Spleen (tissue), 11 donors: ENCODE measurements at regions not wholly inside any gene's neighbourhood (a gene's known extent, or its start where the extent isn't known, plus 50 kb on each side); places are given as distances from the start of the nearest gene placed in this dataset.
"Not testable (repeated sequence)": the region's sequence is repeated elsewhere in the genome, so short reads cannot be mapped to it uniquely, and the experiment has no call there.

ENCODE experiments used
- DNase-seq: peaks from one replicate; pipeline ENCODE4 v3.0.0-alpha.2; 2020
- H3K27ac ChIP-seq, 8 donors: fragments of 200-600 bp; sonication (generic) in 7 of 8; 1 replicate in 4 of 8; 2 replicates in 4 of 8; pipeline versions ENCODE4 v1.5.0 to v1.8.0; 2016 to 2021; ENCODE audit warnings: inconsistent platforms in 4 of 8, mild to moderate bottlenecking in 4 of 8, moderate library complexity in 1 of 8
- H3K27me3 ChIP-seq, 7 donors: fragments of 200-600 bp; sonication (generic) in 6 of 7; replicated peaks in 1 of 7; 1 replicate in 4 of 7; 2 replicates in 3 of 7; pipeline versions ENCODE4 v1.5.0 to v1.8.0; 2016 to 2021; ENCODE audit warnings: inconsistent platforms in 3 of 7, mild to moderate bottlenecking in 1 of 7
- H3K36me3 ChIP-seq, 6 donors: fragments of 200-600 bp; sonication (generic) in 5 of 6; 1 replicate in 4 of 6; 2 replicates in 2 of 6; pipeline versions ENCODE4 v1.5.0 to v1.8.0; 2016 to 2021; ENCODE audit warnings: inconsistent platforms in 2 of 6
- H3K4me1 ChIP-seq, 6 donors: fragments of 200-600 bp; sonication (generic) in 5 of 6; 1 replicate in 3 of 6; 2 replicates in 3 of 6; pipeline versions ENCODE4 v1.5.0 to v1.8.0; 2016 to 2021; ENCODE audit warnings: inconsistent platforms in 3 of 6
- H3K4me3 ChIP-seq, 8 donors: fragments of 200-600 bp; sonication (generic) in 7 of 8; 1 replicate in 4 of 8; 2 replicates in 4 of 8; pipeline versions ENCODE4 v1.5.0 to v1.8.0; 2016 to 2021; ENCODE audit warnings: inconsistent platforms in 4 of 8, mild to moderate bottlenecking in 4 of 8, moderate library complexity in 2 of 8
- H3K9me3 ChIP-seq, 8 donors: fragments of 200-600 bp; sonication (generic) in 7 of 8; 1 replicate in 4 of 8; 2 replicates in 4 of 8; pipeline versions ENCODE4 v1.5.0 to v1.8.0; 2016 to 2021; ENCODE audit warnings: inconsistent platforms in 4 of 8
- POLR2A ChIP-seq, 3 donors: fragments of 450-650 bp; IDR thresholded peaks; one replicate each; pipeline ENCODE4 v1.5.1; 2017; ENCODE audit warnings: antibody characterized with exemption in 3 of 3, mild to moderate bottlenecking in 1 of 3
- POLR2AphosphoS5 ChIP-seq, 3 donors: sonication (generic); formaldehyde crosslinking; IDR thresholded peaks; one replicate each; pipeline ENCODE4 v1.5.1; 2017; ENCODE audit warnings: antibody characterized with exemption in 3 of 3
- WGBS, 5 donors: extraction: QIAGEN DNeasy Blood & Tissue Kit in 3 of 5; methylation state at CpG; one replicate each; pipeline versions ENCODE4 v1.1.5 to v1.1.7; 2013 to 2018; 5-methylcytosine and 5-hydroxymethylcytosine counted together
- intact Hi-C: fragments of 100-400 bp; cut with DNase I; formaldehyde crosslinking; loops from one replicate; pipeline ENCODE4 v1.15.0; 2023; ENCODE audit warnings: low total_unique reads
- TF ChIP-seq, protein P1 (sequence below), 11 experiments: fragments of 200-600 bp in 7 of 11; fragments of 450-650 bp in 4 of 11; sonication (generic) in 4 of 11; IDR thresholded peaks in 8 of 11; conservative IDR thresholded peaks in 3 of 11; 1 replicate in 7 of 11; 2 replicates in 4 of 11; pipeline versions ENCODE4 v1.4.0 to v1.8.0; 2016 to 2021; ENCODE audit warnings: antibody characterized with exemption in 11 of 11, inconsistent platforms in 4 of 11, mild to moderate bottlenecking in 1 of 11
- donor health status: healthy with polysubstance abuse.
- donor health status: DM: no; HTN: no; CAD: no; lungs with moderate emphysema.
- donor health status: DM: no; HTN: no; CAD: no.
- donor health status: Bipolar disorder and iron deficiency.
- donor health status: healthy.
- donor health status: DM: no; HTN: no; CAD: no.
- donor health status: DM: yes; HTN: yes; CAD: no.

DNA sequence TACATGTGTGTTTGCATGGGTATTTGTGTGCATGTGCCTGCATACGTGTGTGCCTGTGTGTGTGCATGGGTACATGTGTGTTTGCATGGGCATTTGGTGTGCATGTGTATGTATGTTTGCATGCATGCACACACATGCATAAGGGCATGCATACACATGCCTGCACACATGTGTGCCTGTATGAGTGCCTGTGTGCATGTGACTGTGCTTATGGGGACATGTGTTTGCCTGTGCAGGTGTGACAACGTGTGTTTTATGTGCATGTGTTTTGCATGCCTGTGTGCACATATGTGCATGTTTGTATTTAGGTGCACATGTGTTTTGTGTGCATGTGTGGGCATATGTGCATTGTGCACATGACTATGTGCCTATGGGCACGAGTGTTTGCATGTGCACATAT, 165.7 kb downstream of the ERMARD start:
- Histone ChIP-seq H3K27me3 (peaks cover 0 to 54% (median 3%) of the 10 kb centered on the region in 7 donors), H3K4me1 (peaks cover 0 to 5% (median 0%) of the 10 kb centered on the region in 6 donors), H3K36me3 (no peaks in the 10 kb centered on the region), H3K27ac (no peak overlapping the region), H3K4me3 (no peak overlapping the region), H3K9me3 (no peaks in the 10 kb centered on the region)
- WGBS, 5 donors, result 70 to 93% (median 91%) methylated on average over 3 of the region's 3 CpGs
- DNase-seq, result no peak
- intact Hi-C loops, result no loop called here
- TF ChIP-seq POLR2AphosphoS5 (IDR thresholded peaks at IDR 0.05), result no peak
- TF ChIP-seq POLR2A (IDR thresholded peaks at IDR 0.05), result no peak
- TF ChIP-seq, protein P1, sequence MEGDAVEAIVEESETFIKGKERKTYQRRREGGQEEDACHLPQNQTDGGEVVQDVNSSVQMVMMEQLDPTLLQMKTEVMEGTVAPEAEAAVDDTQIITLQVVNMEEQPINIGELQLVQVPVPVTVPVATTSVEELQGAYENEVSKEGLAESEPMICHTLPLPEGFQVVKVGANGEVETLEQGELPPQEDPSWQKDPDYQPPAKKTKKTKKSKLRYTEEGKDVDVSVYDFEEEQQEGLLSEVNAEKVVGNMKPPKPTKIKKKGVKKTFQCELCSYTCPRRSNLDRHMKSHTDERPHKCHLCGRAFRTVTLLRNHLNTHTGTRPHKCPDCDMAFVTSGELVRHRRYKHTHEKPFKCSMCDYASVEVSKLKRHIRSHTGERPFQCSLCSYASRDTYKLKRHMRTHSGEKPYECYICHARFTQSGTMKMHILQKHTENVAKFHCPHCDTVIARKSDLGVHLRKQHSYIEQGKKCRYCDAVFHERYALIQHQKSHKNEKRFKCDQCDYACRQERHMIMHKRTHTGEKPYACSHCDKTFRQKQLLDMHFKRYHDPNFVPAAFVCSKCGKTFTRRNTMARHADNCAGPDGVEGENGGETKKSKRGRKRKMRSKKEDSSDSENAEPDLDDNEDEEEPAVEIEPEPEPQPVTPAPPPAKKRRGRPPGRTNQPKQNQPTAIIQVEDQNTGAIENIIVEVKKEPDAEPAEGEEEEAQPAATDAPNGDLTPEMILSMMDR (IDR thresholded peaks at IDR 0.05 in 8 of 11, conservative IDR thresholded peaks at IDR 0.05 in 3 of 11), result no peak

DNA sequence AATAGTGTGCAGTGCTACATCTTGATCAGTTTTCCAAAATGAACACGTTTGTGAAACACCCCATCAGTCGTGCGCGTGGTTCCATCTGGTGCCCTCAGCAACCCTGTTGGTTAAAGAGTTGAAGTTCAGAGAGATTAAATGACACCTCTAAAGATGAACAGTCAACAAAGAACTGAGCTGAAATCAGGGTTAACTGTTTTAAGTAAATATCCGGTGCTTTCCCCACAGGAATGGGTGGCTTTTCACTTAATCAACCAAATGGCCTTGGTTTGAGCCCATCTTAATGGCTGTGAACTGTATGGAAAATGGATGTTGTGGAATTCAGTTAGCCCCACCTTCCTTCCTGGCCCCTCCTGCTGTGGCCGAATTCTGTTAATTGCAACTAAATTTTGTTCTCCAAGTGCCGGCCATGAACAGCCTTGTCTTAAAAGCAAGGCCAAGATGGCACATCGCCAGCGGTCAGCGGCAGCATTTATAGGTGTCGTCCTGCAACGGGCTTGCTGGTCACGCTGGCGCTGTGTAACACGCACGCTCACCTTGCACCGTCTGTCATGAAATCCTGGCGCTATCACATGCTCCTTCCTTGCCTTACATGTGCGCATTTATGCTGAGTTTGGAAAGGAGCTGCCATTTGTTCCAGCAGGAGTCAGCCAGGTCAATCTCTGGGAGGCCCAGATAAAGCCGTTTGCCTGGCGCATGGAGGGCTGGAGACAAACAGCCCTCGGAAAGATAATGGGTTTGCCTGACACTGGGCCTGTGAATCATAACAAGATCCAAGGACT, 164.5 kb downstream of the ERMARD start:
- H3K27me3 ChIP-seq, result peaks cover 0 to 54% (median 0%) of the 10 kb centered on the region in 7 donors
- H3K4me1 ChIP-seq, result peaks cover 0 to 5% (median 0%) of the 10 kb centered on the region in 6 donors
- 79 to 83% (median 82%) methylated on average over 22 of the region's 22 CpGs for WGBS, 5 donors
- no peak overlapping the region for H3K4me3 ChIP-seq
- H3K36me3 ChIP-seq, result no peaks in the 10 kb centered on the region
- peak in 2 of 3 donors; percentile 45 to 48 for TF ChIP-seq POLR2AphosphoS5 (IDR thresholded peaks at IDR 0.05)
- TF ChIP-seq, protein P1 (IDR thresholded peaks at IDR 0.05 in 8 of 11, conservative IDR thresholded peaks at IDR 0.05 in 3 of 11), result no peak
- H3K9me3 ChIP-seq, result no peaks in the 10 kb centered on the region
- no peak overlapping the region for H3K27ac ChIP-seq
- no peak for DNase-seq
- intact Hi-C loops, result no loop called here

DNA sequence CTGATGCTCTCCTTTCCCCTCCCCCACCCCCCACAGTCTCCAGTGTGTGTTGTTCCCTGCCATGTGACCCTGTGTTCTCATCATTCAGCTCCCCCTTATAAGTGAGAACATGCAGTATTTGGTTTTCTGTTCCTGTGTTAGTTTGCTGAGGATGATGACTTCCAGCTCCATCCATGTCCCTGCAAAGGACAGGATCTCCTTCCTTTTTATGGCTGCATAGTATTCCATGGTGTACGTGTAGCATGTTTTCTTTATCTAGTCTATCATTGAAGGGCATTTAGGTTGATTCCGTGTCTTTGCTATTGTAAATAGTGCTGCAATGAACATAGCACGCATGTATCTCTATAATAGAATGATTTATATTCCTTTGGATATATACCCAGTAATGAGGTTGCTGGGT, 162.3 kb downstream of the ERMARD start:
- H3K27me3 ChIP-seq, result peaks cover 0 to 49% (median 0%) of the 10 kb centered on the region in 7 donors
- H3K9me3 ChIP-seq, H3K4me1 ChIP-seq, intact Hi-C loops, DNase-seq, H3K27ac ChIP-seq, H3K4me3 ChIP-seq, H3K36me3 ChIP-seq: not testable (repeated sequence)
- WGBS, 5 donors, result 91 to 98% (median 96%) methylated on average over 3 of the region's 3 CpGs

DNA sequence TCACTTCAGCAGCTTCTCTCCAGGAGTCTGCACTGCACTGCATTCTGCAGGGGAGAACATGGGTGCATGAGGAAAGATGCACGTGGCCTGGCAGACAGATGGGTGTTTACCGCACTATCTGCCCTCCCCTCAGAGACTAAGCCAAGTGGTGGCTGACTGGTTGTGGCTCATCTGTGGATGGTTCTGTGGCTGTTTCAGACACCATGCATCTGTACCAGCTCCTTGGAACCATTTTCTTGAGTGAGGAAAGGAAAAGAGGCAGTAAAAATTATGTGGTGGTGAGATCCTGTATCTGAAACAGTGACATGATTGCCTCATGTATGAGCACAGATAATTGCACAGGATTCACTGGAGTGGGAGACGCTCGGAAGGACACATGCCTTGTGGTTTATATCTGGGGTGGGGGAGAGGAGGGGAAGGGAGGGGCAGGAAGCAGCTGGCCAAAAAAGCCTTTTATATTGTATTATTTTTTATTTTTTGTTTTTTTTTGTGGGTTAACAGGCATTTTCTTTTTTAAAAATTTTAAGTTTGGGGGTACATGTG, 161.7 kb downstream of the ERMARD start:
- intact Hi-C loops, result no loop called here
- no peak for DNase-seq
- Histone ChIP-seq H3K27ac (no peak overlapping the region), H3K9me3 (no peaks in the 10 kb centered on the region), H3K36me3 (no peaks in the 10 kb centered on the region), H3K27me3 (peaks cover 0 to 54% (median 0%) of the 10 kb centered on the region in 7 donors), H3K4me1 (peaks cover 0 to 5% (median 0%) of the 10 kb centered on the region in 6 donors), H3K4me3 (no peak overlapping the region)
- no peak for TF ChIP-seq POLR2AphosphoS5 (IDR thresholded peaks at IDR 0.05)
- TF ChIP-seq, protein P1 (IDR thresholded peaks at IDR 0.05 in 8 of 11, conservative IDR thresholded peaks at IDR 0.05 in 3 of 11), result no peak
- no peak for TF ChIP-seq POLR2A (IDR thresholded peaks at IDR 0.05)
- 12 to 37% (median 28%) methylated on average over 4 of the region's 4 CpGs for WGBS, 5 donors
